ENCODE measurements at regions not wholly inside any gene's neighbourhood (a gene's known extent, or its start where the extent isn't known, plus 50 kb on each side); places are given as distances from the start of the nearest gene placed in this dataset.

DNA sequence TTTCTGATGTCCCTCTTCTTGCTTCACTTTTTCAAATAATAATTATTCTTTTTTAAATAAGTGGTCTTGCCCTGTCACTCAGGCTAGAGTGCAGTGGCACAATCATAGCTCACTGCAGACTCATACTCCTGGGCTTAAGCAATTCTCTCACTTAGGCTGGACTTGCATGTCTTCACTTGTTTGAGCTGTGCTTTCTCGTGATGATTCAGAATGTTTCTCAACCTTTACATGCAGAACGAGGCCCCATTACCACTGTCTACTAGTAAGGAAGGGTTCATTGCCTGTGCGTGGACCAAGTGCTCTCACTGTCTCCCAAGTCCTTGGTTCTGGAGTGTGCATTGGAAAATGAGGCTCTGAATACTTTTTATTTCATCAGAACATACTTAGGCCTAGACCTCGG lies 468.6 kb upstream of the COBL start:
- ChIA-PET POLR2A (no interaction called here), CTCF (no interaction called here)
- Histone ChIP-seq H3K36me3 (ENCODE audit: control insufficient read depth, insufficient read depth, low read length) (no peaks in the 10 kb centered on the region), H3K9me3 (0 out of 2 replicates have a peak, but pooled peaks cover 3% of the 10 kb centered on the region), H3K27me3 (replicated peaks; ENCODE audit: control insufficient read depth, insufficient read depth, low read length) (no peaks in the 10 kb centered on the region), H3K4me3 (ENCODE audit: low read depth, low read length) (no peak overlapping the region), H3K4me1 (no peaks in the 10 kb centered on the region)
- Mint-ChIP-seq H3K4me1 (ENCODE audit: low read depth, unreplicated experiment) (no peaks in the 10 kb centered on the region), H3K4me3 (ENCODE audit: unreplicated experiment) (no peak overlapping the region), H3K27me3 (ENCODE audit: insufficient read depth, unreplicated experiment) (no peaks in the 10 kb centered on the region), H3K9me3 (ENCODE audit: unreplicated experiment) (no peaks in the 10 kb centered on the region), H3K36me3 (ENCODE audit: insufficient read depth, unreplicated experiment) (no peaks in the 10 kb centered on the region), H3K27ac (ENCODE audit: unreplicated experiment) (no peak overlapping the region)
- DNase-seq, result no peak
- TF ChIP-seq, protein P1, sequence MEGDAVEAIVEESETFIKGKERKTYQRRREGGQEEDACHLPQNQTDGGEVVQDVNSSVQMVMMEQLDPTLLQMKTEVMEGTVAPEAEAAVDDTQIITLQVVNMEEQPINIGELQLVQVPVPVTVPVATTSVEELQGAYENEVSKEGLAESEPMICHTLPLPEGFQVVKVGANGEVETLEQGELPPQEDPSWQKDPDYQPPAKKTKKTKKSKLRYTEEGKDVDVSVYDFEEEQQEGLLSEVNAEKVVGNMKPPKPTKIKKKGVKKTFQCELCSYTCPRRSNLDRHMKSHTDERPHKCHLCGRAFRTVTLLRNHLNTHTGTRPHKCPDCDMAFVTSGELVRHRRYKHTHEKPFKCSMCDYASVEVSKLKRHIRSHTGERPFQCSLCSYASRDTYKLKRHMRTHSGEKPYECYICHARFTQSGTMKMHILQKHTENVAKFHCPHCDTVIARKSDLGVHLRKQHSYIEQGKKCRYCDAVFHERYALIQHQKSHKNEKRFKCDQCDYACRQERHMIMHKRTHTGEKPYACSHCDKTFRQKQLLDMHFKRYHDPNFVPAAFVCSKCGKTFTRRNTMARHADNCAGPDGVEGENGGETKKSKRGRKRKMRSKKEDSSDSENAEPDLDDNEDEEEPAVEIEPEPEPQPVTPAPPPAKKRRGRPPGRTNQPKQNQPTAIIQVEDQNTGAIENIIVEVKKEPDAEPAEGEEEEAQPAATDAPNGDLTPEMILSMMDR (IDR thresholded peaks at IDR 0.05; ENCODE audit: insufficient read depth in 1 of 2, low read depth in 1 of 2, low read length in 1 of 2, severe bottlenecking in 1 of 2, unreplicated experiment in 1 of 2), result no peak
- BruUV-seq (replicated peaks), result no TSS peak
- intact Hi-C loops (cut with micrococcal nuclease; ENCODE audit: unreplicated experiment), result no loop called here

DNA sequence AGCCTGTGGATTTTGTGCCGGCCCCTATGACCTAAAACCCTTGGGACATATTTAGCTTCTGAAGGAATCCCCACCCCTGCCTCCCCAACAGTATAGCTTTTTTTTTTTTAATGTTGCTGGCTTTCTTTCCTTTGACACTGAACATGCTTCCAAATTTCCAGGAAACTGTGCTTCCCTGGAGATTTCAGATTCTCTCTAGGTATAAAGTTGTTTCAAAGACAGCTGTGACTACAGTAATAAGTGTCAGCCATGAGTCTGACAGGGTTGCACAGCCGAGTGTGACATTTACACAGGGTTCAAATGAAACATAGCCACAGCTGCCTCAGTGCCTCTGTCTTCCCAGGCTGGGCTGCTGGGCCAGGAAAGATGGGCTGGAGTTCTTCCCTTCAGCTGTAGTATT lies 466.6 kb upstream of the COBL start:
- 0 out of 2 replicates have a peak, but pooled peaks cover 3% of the 10 kb centered on the region for H3K9me3 ChIP-seq
- CTCF ChIA-PET, result no interaction called here
- POLR2A ChIA-PET, result no interaction called here
- Mint-ChIP-seq H3K27me3 (ENCODE audit: insufficient read depth, unreplicated experiment) (peaks cover 5% of the 10 kb centered on the region), H3K36me3 (ENCODE audit: insufficient read depth, unreplicated experiment) (no peaks in the 10 kb centered on the region), H3K4me3 (ENCODE audit: unreplicated experiment) (no peak overlapping the region), H3K27ac (ENCODE audit: unreplicated experiment) (no peak overlapping the region), H3K9me3 (ENCODE audit: unreplicated experiment) (no peaks in the 10 kb centered on the region), H3K4me1 (ENCODE audit: low read depth, unreplicated experiment) (no peaks in the 10 kb centered on the region)
- intact Hi-C loops (cut with micrococcal nuclease; ENCODE audit: unreplicated experiment), result no loop called here
- DNase-seq, result no peak
- no TSS peak for BruUV-seq (replicated peaks)
- H3K4me3 ChIP-seq (ENCODE audit: low read depth, low read length), result no peak overlapping the region
- no peaks in the 10 kb centered on the region for H3K27me3 ChIP-seq (replicated peaks; ENCODE audit: control insufficient read depth, insufficient read depth, low read length)
- TF ChIP-seq, protein P1 (IDR thresholded peaks at IDR 0.05; ENCODE audit: insufficient read depth in 1 of 2, low read depth in 1 of 2, low read length in 1 of 2, severe bottlenecking in 1 of 2, unreplicated experiment in 1 of 2), result no peak
- H3K36me3 ChIP-seq (ENCODE audit: control insufficient read depth, insufficient read depth, low read length), result no peaks in the 10 kb centered on the region
- H3K4me1 ChIP-seq, result no peaks in the 10 kb centered on the region

DNA sequence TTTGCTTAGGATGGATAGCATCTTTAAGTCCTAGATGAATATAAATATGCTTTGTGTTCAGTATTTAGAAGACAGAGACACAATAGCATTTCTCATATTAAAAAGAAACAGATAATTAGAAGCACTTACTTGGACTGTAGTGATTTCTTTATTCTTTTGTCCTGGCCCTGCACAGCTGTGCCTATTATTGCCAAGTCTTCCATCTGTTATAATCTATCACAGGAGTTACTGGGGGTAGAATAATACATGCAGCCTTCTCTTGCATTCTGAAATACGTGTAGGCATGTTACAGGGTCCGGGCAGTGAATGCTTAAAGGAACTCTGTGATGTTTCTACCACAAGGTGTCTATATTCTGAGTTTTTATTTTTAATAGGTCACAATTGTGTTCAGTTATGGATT lies 461.5 kb upstream of the COBL start:
- no TSS peak for BruUV-seq (replicated peaks)

More for the DNA sequence above, 461.5 kb upstream of the COBL start:
- H3K4me3 ChIP-seq (ENCODE audit: low read depth, low read length), result no peak overlapping the region
- Mint-ChIP-seq H3K4me3 (ENCODE audit: unreplicated experiment) (no peak overlapping the region), H3K9me3 (ENCODE audit: unreplicated experiment) (no peaks in the 10 kb centered on the region), H3K4me1 (ENCODE audit: low read depth, unreplicated experiment) (no peaks in the 10 kb centered on the region), H3K27me3 (ENCODE audit: insufficient read depth, unreplicated experiment) (peaks cover 5% of the 10 kb centered on the region), H3K36me3 (ENCODE audit: insufficient read depth, unreplicated experiment) (no peaks in the 10 kb centered on the region), H3K27ac (ENCODE audit: unreplicated experiment) (no peak overlapping the region)
- no peaks in the 10 kb centered on the region for H3K36me3 ChIP-seq (ENCODE audit: control insufficient read depth, insufficient read depth, low read length)
- H3K4me1 ChIP-seq, result no peaks in the 10 kb centered on the region
- intact Hi-C loops (cut with micrococcal nuclease; ENCODE audit: unreplicated experiment), result no loop called here
- H3K27me3 ChIP-seq (replicated peaks; ENCODE audit: control insufficient read depth, insufficient read depth, low read length), result no peaks in the 10 kb centered on the region
- CTCF ChIA-PET, result no interaction called here
- DNase-seq, result no peak
- TF ChIP-seq, protein P1 (IDR thresholded peaks at IDR 0.05; ENCODE audit: insufficient read depth in 1 of 2, low read depth in 1 of 2, low read length in 1 of 2, severe bottlenecking in 1 of 2, unreplicated experiment in 1 of 2), result no peak
- H3K9me3 ChIP-seq, result no peaks in the 10 kb centered on the region
- POLR2A ChIA-PET, result no interaction called here

Data from Caco-2 (cell line).